ELF-1 (cell line): ENCODE measurements at regions not wholly inside any gene's neighbourhood (a gene's known extent, or its start where the extent isn't known, plus 50 kb on each side); places are given as distances from the start of the nearest gene placed in this dataset.
"Not testable (repeated sequence)": the region's sequence is repeated elsewhere in the genome, so short reads cannot be mapped to it uniquely, and the experiment has no call there.

Experiments
- DNase-seq: peaks from one replicate; pipeline ENCODE4 v3.0.0-alpha.2; 2016; ENCODE audit warnings: low read depth, low spot score

- DNase-seq: no peak
Measured at GRCh38 chr4:148550788-148551187, 108.6 kb upstream of the NR3C2 start.

- DNase-seq: no peak
Measured at GRCh38 chr4:148542922-148543623, 100.9 kb upstream of the NR3C2 start.

- DNase-seq: no peak
Measured at GRCh38 chr4:148540622-148541326, 98.6 kb upstream of the NR3C2 start.

- no peak for DNase-seq
Measured at GRCh38 chr4:148539387-148539786, 97.2 kb upstream of the NR3C2 start.

GRCh38 chr4:148533851-148534250 lies 91.6 kb upstream of the NR3C2 start:
- not testable (repeated sequence) for DNase-seq

- DNase-seq: no peak
Measured at GRCh38 chr4:148530114-148530513, 87.9 kb upstream of the NR3C2 start.

- no peak for DNase-seq
Measured at GRCh38 chr4:148527571-148527970, 85.4 kb upstream of the NR3C2 start.

- DNase-seq: no peak
Measured at GRCh38 chr4:148522995-148523394, 80.8 kb upstream of the NR3C2 start.

- no peak for DNase-seq
Measured at GRCh38 chr4:148515248-148515647, 73.0 kb upstream of the NR3C2 start.

GRCh38 chr4:148514581-148514980 lies 72.4 kb upstream of the NR3C2 start:
- DNase-seq: no peak

GRCh38 chr4:148514041-148514440 lies 71.8 kb upstream of the NR3C2 start:
- DNase-seq: no peak

GRCh38 chr4:148510211-148510610 lies 68.0 kb upstream of the NR3C2 start:
- no peak for DNase-seq

- DNase-seq: no peak
Measured at GRCh38 chr4:148503681-148504080, 61.5 kb upstream of the NR3C2 start.

- DNase-seq: no peak
Measured at GRCh38 chr4:148497258-148497657, 55.0 kb upstream of the NR3C2 start.

GRCh38 chr4:148495463-148495862 lies 53.2 kb upstream of the NR3C2 start:
- no peak for DNase-seq
